Neuronal stem cell (in vitro differentiated cells): ENCODE measurements at regions not wholly inside any gene's neighbourhood (a gene's known extent, or its start where the extent isn't known, plus 50 kb on each side); places are given as distances from the start of the nearest gene placed in this dataset.

Source experiments
- DNase-seq: peaks from one replicate; pipeline ENCODE4 v3.0.0-alpha.2; 2013; ENCODE audit warnings: low spot score
- H2AFZ ChIP-seq: one replicate; pipeline ENCODE4 v1.6.1; 2013; ENCODE audit warnings: mild to moderate bottlenecking, low read length, inconsistent platforms
- H2AK5ac ChIP-seq: 2 replicates; pipeline ENCODE4 v1.6.1; 2013; ENCODE audit warnings: low read depth, mild to moderate bottlenecking, inconsistent platforms, low read length, moderate library complexity, mixed read lengths
- H2BK120ac ChIP-seq: 2 replicates; pipeline ENCODE4 v1.6.1; 2013; ENCODE audit warnings: low read depth, mild to moderate bottlenecking, inconsistent platforms, low read length, moderate library complexity, mixed read lengths
- H2BK12ac ChIP-seq: one replicate; pipeline ENCODE4 v1.6.1; 2013; ENCODE audit warnings: low read length, inconsistent platforms
- H2BK15ac ChIP-seq: 2 replicates; pipeline ENCODE4 v1.6.1; 2013; ENCODE audit warnings: mild to moderate bottlenecking, low read length, inconsistent platforms, mixed read lengths
- H2BK5ac ChIP-seq: one replicate; pipeline ENCODE4 v1.6.1; 2013; ENCODE audit warnings: inconsistent platforms, mild to moderate bottlenecking, low read length, moderate library complexity
- H3K14ac ChIP-seq: one replicate; pipeline ENCODE4 v1.6.1; 2013; ENCODE audit warnings: low read length, inconsistent platforms
- H3K18ac ChIP-seq: 2 replicates; pipeline ENCODE4 v1.6.1; 2013; ENCODE audit warnings: low read length, inconsistent platforms
- H3K23ac ChIP-seq: 2 replicates; pipeline ENCODE4 v1.6.1; 2013; ENCODE audit warnings: low read depth, mild to moderate bottlenecking, mixed read lengths, low read length, inconsistent platforms; ENCODE audit not compliant: poor library complexity
- H3K27ac ChIP-seq: replicated peaks from 3 replicates; pipeline ENCODE4 v1.5.1; 2013; ENCODE audit warnings: low read length, inconsistent platforms
- H3K27me3 ChIP-seq, 3 experiments: 2 replicates each; pipeline ENCODE4 v1.6.1; 2013; ENCODE audit warnings: low read length in 3 of 3, mild to moderate bottlenecking in 2 of 3, inconsistent platforms in 1 of 3, low read depth in 1 of 3, mixed read lengths in 1 of 3, moderate library complexity in 1 of 3; ENCODE audit not compliant: control insufficient read depth in 3 of 3, insufficient read depth in 3 of 3
- H3K36me3 ChIP-seq, 2 donors: replicated peaks in 1 of 2; 2 replicates each; pipeline ENCODE4 v1.6.1; 2013; ENCODE audit warnings: low read length in 2 of 2; ENCODE audit not compliant: control insufficient read depth in 2 of 2, insufficient read depth in 2 of 2
- H3K4ac ChIP-seq: 2 replicates; pipeline ENCODE4 v1.6.1; 2013; ENCODE audit warnings: inconsistent platforms, mild to moderate bottlenecking, low read length, moderate library complexity
- H3K4me1 ChIP-seq, 2 donors: 1 replicate in 1 of 2; 2 replicates in 1 of 2; pipeline ENCODE4 v1.6.1; 2013; ENCODE audit warnings: low read length in 2 of 2, low read depth in 1 of 2; ENCODE audit not compliant: control insufficient read depth in 2 of 2, insufficient read depth in 1 of 2
- H3K4me2 ChIP-seq: one replicate; pipeline ENCODE4 v1.6.1; 2013; ENCODE audit warnings: mild to moderate bottlenecking, low read length, inconsistent platforms; ENCODE audit not compliant: insufficient read depth, poor library complexity, severe bottlenecking
- H3K4me3 ChIP-seq, 2 donors: 2 replicates each; pipeline ENCODE4 v1.5.1; 2013; ENCODE audit warnings: low read length in 2 of 2, mild to moderate bottlenecking in 2 of 2, inconsistent platforms in 1 of 2, moderate library complexity in 1 of 2
- H3K79me1 ChIP-seq: one replicate; pipeline ENCODE4 v1.6.1; 2013; ENCODE audit warnings: low read depth, mild to moderate bottlenecking, inconsistent platforms, low read length, moderate library complexity
- H3K9ac ChIP-seq: one replicate; pipeline ENCODE4 v1.6.1; 2013; ENCODE audit warnings: mild to moderate bottlenecking, low read depth, low read length, inconsistent platforms; ENCODE audit not compliant: poor library complexity
- H3K9me3 ChIP-seq, 2 donors: replicated peaks in 1 of 2; 2 replicates each; pipeline versions ENCODE3 to v1.6.1; 2013; ENCODE audit warnings: low read length in 2 of 2, mild to moderate bottlenecking in 2 of 2, inconsistent platforms in 1 of 2, low read depth in 1 of 2, mixed read lengths in 1 of 2, moderate library complexity in 1 of 2; ENCODE audit not compliant: control insufficient read depth in 2 of 2, insufficient read depth in 1 of 2
- H4K8ac ChIP-seq: one replicate; pipeline ENCODE4 v1.6.1; 2013; ENCODE audit warnings: low read depth, mild to moderate bottlenecking, inconsistent platforms, low read length, moderate library complexity
- H4K91ac ChIP-seq: one replicate; pipeline ENCODE4 v1.6.1; 2013; ENCODE audit warnings: low read length, low read depth, mild to moderate bottlenecking, inconsistent platforms; ENCODE audit not compliant: poor library complexity
- WGBS, 2 donors: extraction: QIAGEN DNeasy Blood & Tissue Kit; methylation state at CpG; one replicate each; pipeline ENCODE4 v1.1.7; 2013; ENCODE audit warnings: missing lambda C conversion rate in 2 of 2, mixed read lengths in 1 of 2; ENCODE audit not compliant: insufficient read length in 2 of 2, insufficient replicate concordance in 1 of 2; ENCODE audit errors: extremely low coverage in 2 of 2; 5-methylcytosine and 5-hydroxymethylcytosine counted together

- no peak overlapping the region for H3K9ac ChIP-seq
- H3K79me1 ChIP-seq = no peaks in the 10 kb centered on the region
- no peak overlapping the region for H2AFZ ChIP-seq
- H3K4me3 ChIP-seq = no peak overlapping the region
- H2BK15ac ChIP-seq = no peak overlapping the region
- H2AK5ac ChIP-seq = no peak overlapping the region
- no peaks in the 10 kb centered on the region for H3K27me3 ChIP-seq
- H2BK12ac ChIP-seq = no peak overlapping the region
- no peak overlapping the region for H3K4ac ChIP-seq
- no peak overlapping the region for H3K27ac ChIP-seq
- no peak overlapping the region for H3K4me2 ChIP-seq
- no peak overlapping the region for H2BK120ac ChIP-seq
- H3K18ac ChIP-seq = no peak overlapping the region
- H4K91ac ChIP-seq = no peak overlapping the region
- H4K8ac ChIP-seq = no peak overlapping the region
- no peak for DNase-seq
- H3K4me1 ChIP-seq = no peaks in the 10 kb centered on the region
- H3K23ac ChIP-seq = no peak overlapping the region
- H2BK5ac ChIP-seq = no peak overlapping the region
- WGBS, 2 donors = no CpG with 5 or more reads among the region's 5 CpGs
- no peaks in the 10 kb centered on the region for H3K36me3 ChIP-seq
- no peaks in the 10 kb centered on the region for H3K9me3 ChIP-seq
- H3K14ac ChIP-seq = no peak overlapping the region
Observed at GRCh38 chr10:81546243-81546642, 328.8 kb upstream of the NRG3 start.

DNA sequence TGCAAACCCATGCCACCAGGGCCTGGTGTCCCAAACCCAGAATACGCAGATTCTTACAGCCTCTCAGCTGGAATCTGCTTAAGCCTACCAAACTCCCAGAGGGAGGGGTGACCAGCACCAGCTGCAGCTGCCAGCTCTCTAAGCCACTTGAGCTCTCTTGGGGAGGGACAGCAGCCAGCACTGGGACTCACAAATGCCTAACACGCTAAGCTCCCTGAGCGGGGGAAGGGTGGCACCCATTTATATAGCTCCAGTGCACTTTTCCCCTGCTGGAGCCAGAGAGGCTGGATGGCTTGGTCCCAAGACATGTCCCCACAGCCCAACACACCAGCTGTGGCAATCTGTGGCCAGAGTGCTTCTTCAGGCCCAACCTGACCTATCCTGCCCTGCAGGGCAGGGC is 326.8 kb upstream of the NRG3 start:
- H2BK12ac ChIP-seq = no peak overlapping the region
- no peak overlapping the region for H4K8ac ChIP-seq
- no peak overlapping the region for H2AFZ ChIP-seq
- no peaks in the 10 kb centered on the region for H3K27me3 ChIP-seq
- H3K27ac ChIP-seq = no peak overlapping the region
- no peak overlapping the region for H3K9ac ChIP-seq
- peak overlapping the region; percentile 65 for H3K18ac ChIP-seq
- H3K4me1 ChIP-seq = no peaks in the 10 kb centered on the region
- no peak overlapping the region for H3K14ac ChIP-seq
- no peak overlapping the region for H2BK120ac ChIP-seq
- H3K4me2 ChIP-seq = no peak overlapping the region
- H3K4me3 ChIP-seq = no peak overlapping the region
- H4K91ac ChIP-seq = no peak overlapping the region
- H3K36me3 ChIP-seq = no peaks in the 10 kb centered on the region
- H2BK15ac ChIP-seq = no peak overlapping the region
- H3K79me1 ChIP-seq = no peaks in the 10 kb centered on the region
- WGBS, 2 donors = no CpG with 5 or more reads among the region's 3 CpGs
- no peak for DNase-seq
- peak overlapping the region; percentile 63 for H2AK5ac ChIP-seq
- H3K4ac ChIP-seq = no peak overlapping the region
- H3K9me3 ChIP-seq = no peaks in the 10 kb centered on the region
- H2BK5ac ChIP-seq = no peak overlapping the region
- H3K23ac ChIP-seq = no peak overlapping the region

DNA sequence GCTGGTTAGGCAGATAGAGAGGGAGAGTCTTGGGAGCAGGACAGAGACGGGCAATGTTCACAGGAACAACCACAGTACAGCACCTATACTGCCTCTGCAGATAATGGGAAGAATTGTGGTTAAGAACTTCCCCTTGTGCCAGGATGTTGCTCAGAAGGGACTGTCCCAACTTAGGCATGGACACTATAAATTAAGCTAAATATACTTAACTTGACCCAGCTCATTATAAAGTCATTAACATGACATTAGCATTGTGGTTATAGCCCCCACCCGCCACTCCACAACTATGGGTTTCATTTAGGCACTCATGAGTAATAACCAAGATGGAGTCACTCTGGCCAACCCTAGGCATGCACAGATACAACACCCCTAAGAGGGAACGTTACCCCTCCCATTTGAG is 310.9 kb upstream of the NRG3 start:
- Histone ChIP-seq H3K4me3 (no peak overlapping the region), H3K9me3 (no peaks in the 10 kb centered on the region), H3K9ac (no peak overlapping the region), H2BK5ac (no peak overlapping the region), H2AFZ (no peak overlapping the region), H3K4me1 (no peaks in the 10 kb centered on the region), H2BK12ac (no peak overlapping the region), H3K79me1 (no peaks in the 10 kb centered on the region), H3K23ac (no peak overlapping the region), H3K18ac (no peak overlapping the region), H4K8ac (no peak overlapping the region), H3K14ac (no peak overlapping the region), H2AK5ac (no peak overlapping the region), H2BK120ac (no peak overlapping the region), H3K4ac (no peak overlapping the region), H3K27me3 (no peaks in the 10 kb centered on the region), H2BK15ac (no peak overlapping the region), H4K91ac (no peak overlapping the region), H3K4me2 (no peak overlapping the region), H3K27ac (no peak overlapping the region), H3K36me3 (no peaks in the 10 kb centered on the region)
- no CpG with 5 or more reads among the region's 3 CpGs for WGBS, 2 donors
- DNase-seq = no peak

DNA sequence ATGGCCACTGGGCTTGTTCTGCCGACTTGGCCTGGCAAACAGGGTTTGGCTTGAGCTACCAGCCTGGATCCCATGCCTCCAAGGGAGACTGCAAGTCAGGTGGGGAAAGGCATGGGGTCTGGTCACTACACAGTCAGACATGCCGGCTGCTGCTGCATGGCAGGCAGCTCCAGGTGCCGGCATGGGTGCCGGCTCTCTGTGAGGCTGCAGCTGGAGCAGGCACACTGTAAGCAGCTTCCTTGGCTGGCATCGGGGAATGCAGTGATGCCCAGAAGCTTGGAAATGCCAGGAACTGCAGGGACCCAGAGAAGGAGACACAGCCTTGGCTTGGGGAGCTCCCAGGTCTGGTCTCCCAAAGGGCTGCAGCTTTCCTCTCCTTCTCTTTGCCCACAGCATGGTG is 305.5 kb upstream of the NRG3 start:
- H3K36me3 ChIP-seq = no peaks in the 10 kb centered on the region
- H2BK5ac ChIP-seq = no peak overlapping the region

More for the DNA sequence above, 305.5 kb upstream of the NRG3 start:
- no peak overlapping the region for H2BK120ac ChIP-seq
- H3K79me1 ChIP-seq = peaks cover 3% of the 10 kb centered on the region
- no peaks in the 10 kb centered on the region for H3K9me3 ChIP-seq
- no peak overlapping the region for H2BK12ac ChIP-seq
- H3K18ac ChIP-seq = peak overlapping the region; percentile 6
- no peak overlapping the region for H3K4me3 ChIP-seq
- H4K8ac ChIP-seq = no peak overlapping the region
- no peak for DNase-seq
- H3K27me3 ChIP-seq = no peaks in the 10 kb centered on the region
- H2BK15ac ChIP-seq = no peak overlapping the region
- WGBS, 2 donors = no CpG with 5 or more reads among the region's 5 CpGs
- peak overlapping the region; percentile 26 for H3K4ac ChIP-seq
- no peak overlapping the region for H3K4me2 ChIP-seq
- H3K4me1 ChIP-seq = no peaks in the 10 kb centered on the region
- no peak overlapping the region for H3K27ac ChIP-seq
- no peak overlapping the region for H3K14ac ChIP-seq
- no peak overlapping the region for H2AFZ ChIP-seq
- H4K91ac ChIP-seq = no peak overlapping the region
- H2AK5ac ChIP-seq = no peak overlapping the region
- no peak overlapping the region for H3K23ac ChIP-seq
- H3K9ac ChIP-seq = no peak overlapping the region
